IgD-negative memory B cell (primary cell): ENCODE measurements at regions not wholly inside any gene's neighbourhood (a gene's known extent, or its start where the extent isn't known, plus 50 kb on each side); places are given as distances from the start of the nearest gene placed in this dataset.

Source experiments
- H3K27ac Mint-ChIP-seq, 3 donors: one replicate each; pipeline ENCODE4 v1.8.0; 2020 to 2022; ENCODE audit warnings: mild to moderate bottlenecking in 3 of 3, mixed read lengths in 3 of 3, moderate library complexity in 1 of 3
- H3K27me3 Mint-ChIP-seq: one replicate; pipeline ENCODE4 v1.8.0; 2021; ENCODE audit warnings: mixed read lengths
- H3K36me3 Mint-ChIP-seq: one replicate; pipeline ENCODE4 v1.8.0; 2020; ENCODE audit warnings: mild to moderate bottlenecking, mixed read lengths
- H3K4me1 Mint-ChIP-seq, 3 donors: one replicate each; pipeline ENCODE4 v1.8.0; 2020 to 2022; ENCODE audit warnings: mixed read lengths in 3 of 3, mild to moderate bottlenecking in 1 of 3
- H3K4me3 Mint-ChIP-seq, 4 donors: one replicate each; pipeline ENCODE4 v1.8.0; 2020 to 2022; ENCODE audit warnings: mild to moderate bottlenecking in 4 of 4, mixed read lengths in 4 of 4, moderate library complexity in 3 of 4
- H3K9me3 Mint-ChIP-seq, 3 donors: one replicate each; pipeline ENCODE4 v1.8.0; 2020 to 2021; ENCODE audit warnings: mixed read lengths in 3 of 3, mild to moderate bottlenecking in 1 of 3

DNA sequence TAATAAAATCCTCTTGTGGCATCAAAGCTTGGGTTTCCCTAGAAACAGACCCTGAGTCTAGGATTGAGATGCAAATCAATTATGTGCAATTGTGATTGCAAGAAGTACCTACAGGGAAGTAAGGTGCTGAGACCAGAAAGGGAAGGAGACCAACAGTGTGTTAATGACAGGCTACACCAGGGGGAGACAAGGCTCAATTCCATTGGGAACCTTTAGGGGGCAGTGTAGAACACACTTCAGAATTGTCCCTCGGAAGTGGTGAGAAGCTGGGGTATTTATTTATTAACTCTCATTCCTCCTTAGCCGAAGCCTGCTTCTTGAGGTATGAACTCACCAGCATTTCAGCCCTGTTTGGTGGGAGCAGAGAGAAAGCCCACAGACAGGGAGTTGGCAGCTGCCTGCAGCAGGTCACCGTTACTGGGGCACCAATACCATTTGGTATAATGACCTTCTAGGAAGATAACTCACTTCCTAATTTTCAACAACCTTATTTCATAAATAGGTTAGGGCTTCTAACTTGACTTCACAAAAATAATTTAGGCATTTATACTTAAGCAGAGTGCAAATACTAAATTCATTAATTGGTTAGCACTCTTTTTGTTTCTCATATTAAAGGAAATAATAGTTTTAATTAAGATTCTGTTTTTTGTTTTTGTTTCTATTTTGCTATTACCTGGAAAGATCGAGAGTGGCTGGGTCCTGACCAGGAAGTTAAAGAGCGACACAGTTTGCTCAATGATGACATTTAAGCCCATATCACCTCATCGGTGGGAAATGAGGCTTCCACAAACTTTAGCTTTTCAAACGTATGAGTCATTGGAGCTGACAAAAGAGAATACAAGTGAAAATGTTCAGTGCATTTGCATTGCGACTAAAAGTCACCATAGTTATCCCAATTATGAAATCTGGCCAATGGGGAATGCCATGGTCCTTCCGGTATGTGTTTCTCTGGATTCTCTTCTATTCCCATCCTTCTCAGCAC is 94.8 kb downstream of the BTBD3 start:
- Mint-ChIP-seq H3K27ac (no peak overlapping the region), H3K4me1 (peaks cover 0 to 2% (median 0%) of the 10 kb centered on the region in 3 donors), H3K4me3 (no peak overlapping the region), H3K36me3 (no peaks in the 10 kb centered on the region), H3K9me3 (peaks cover 3 to 4% (median 3%) of the 10 kb centered on the region in 3 donors), H3K27me3 (no peaks in the 10 kb centered on the region)

DNA sequence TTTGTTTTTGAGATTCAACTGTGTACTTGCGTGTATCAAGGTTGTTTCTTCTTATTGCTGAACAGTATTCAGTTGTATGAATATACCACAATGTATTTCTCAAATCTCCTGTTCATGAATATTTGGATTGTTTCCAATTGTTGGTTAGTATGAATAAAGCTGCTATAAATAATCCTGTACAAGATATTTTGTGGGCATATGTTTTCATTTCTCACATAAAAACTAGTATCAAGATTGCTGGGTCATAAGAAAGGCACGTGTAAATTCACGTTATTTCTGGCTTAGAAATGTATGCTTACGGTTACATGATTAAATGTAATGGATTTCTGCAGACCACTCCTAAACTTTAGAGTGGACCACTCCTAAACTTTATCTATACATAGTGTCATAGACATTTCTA is 96.6 kb downstream of the BTBD3 start:
- Mint-ChIP-seq H3K4me3 (no peak overlapping the region), H3K36me3 (no peaks in the 10 kb centered on the region), H3K4me1 (peaks cover 0 to 2% (median 0%) of the 10 kb centered on the region in 3 donors), H3K27ac (no peak overlapping the region), H3K27me3 (no peaks in the 10 kb centered on the region), H3K9me3 (peaks cover 3 to 5% (median 4%) of the 10 kb centered on the region in 3 donors)

DNA sequence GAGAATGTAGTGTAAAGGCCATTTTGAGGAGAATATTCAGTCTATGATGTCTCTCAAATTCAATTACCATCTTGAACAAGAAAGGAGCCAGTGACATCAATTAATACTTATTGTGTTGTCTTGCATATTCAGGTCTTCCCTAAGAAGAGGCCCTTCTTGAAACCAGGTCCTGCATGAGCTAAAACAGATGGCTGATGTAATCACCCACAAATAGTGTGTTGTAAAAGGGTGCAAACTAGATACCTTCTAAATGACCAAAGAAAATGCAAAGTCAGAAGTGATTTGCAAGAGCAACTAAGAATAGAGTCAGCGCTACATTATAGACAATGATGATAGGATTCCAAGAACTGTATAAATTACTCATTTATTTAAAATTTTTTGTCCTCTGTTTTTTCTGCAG is 97.0 kb downstream of the BTBD3 start:
- peaks cover 3 to 5% (median 4%) of the 10 kb centered on the region in 3 donors for H3K9me3 Mint-ChIP-seq
- H3K4me3 Mint-ChIP-seq: no peak overlapping the region
- peaks cover 0 to 2% (median 0%) of the 10 kb centered on the region in 3 donors for H3K4me1 Mint-ChIP-seq

DNA sequence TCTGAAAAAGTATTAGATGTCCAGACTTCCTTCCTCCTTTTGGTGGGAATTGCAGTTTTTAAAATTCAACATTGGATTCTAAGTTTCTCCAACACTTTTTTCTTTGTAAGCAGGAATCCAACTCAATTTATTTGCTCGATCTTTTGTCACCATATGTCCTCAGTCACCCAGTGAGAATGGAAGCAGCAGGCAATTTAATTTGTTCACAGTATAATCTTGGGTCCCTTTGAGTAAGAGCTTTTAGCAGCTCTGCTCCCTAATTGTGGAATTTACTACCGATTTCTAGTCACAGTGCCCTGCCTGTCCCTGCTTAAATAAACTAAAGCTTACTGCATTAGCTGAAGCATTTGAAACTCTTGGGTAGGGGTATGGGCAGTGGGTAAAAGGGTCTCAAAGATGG is 98.6 kb downstream of the BTBD3 start:
- H3K4me3 Mint-ChIP-seq: no peak overlapping the region
- peaks cover 3 to 5% (median 4%) of the 10 kb centered on the region in 3 donors for H3K9me3 Mint-ChIP-seq
- no peaks in the 10 kb centered on the region for H3K36me3 Mint-ChIP-seq
- peaks cover 0 to 2% (median 0%) of the 10 kb centered on the region in 3 donors for H3K4me1 Mint-ChIP-seq
- no peak overlapping the region for H3K27ac Mint-ChIP-seq
- H3K27me3 Mint-ChIP-seq: no peaks in the 10 kb centered on the region

More for the DNA sequence above, 97.0 kb downstream of the BTBD3 start:
- no peaks in the 10 kb centered on the region for H3K27me3 Mint-ChIP-seq
- H3K36me3 Mint-ChIP-seq: no peaks in the 10 kb centered on the region
- no peak overlapping the region for H3K27ac Mint-ChIP-seq

DNA sequence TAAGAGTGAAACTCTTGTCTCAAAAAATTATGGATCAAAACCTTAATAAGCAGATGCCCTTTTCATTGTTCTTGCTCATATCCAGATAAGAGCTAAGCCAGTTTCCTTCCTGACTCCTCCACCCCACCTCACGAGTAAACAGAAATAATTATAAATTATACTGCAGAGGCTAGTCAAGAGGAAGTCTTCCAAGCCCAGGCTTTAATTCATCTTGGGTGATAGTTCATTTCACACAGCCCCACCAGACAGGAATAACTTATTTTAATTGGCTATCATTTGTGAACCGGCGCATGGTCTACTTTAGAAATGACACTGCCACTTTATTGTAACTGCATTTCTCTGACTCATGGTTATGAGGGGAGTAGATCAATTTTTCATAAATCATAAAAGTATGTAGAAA is 102.0 kb downstream of the BTBD3 start:
- peaks cover 3 to 6% (median 5%) of the 10 kb centered on the region in 3 donors for H3K4me1 Mint-ChIP-seq
- peaks cover 3 to 8% (median 4%) of the 10 kb centered on the region in 3 donors for H3K9me3 Mint-ChIP-seq
- H3K27ac Mint-ChIP-seq: no peak overlapping the region
- H3K27me3 Mint-ChIP-seq: no peaks in the 10 kb centered on the region
- no peak overlapping the region for H3K4me3 Mint-ChIP-seq
- H3K36me3 Mint-ChIP-seq: no peaks in the 10 kb centered on the region

DNA sequence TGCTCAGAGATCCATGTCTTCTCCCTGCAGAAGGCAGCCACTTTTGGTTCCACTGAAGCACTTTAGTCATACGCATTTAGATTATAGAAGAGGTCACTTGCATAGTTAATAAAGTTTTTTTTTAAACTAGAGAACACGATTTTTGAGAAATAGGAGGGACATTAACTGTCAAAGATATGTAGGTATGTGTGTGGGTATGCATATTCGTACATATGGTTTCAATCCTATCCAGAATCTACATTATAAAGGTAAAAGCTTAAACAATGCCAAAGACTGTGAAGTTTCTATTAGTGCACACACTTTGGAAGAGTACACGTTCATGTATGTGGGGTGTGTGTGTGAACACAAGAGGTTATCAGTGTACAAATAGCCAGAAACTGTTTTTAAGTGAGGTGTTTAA is 103.2 kb downstream of the BTBD3 start:
- Mint-ChIP-seq H3K36me3 (no peaks in the 10 kb centered on the region), H3K27me3 (no peaks in the 10 kb centered on the region), H3K27ac (no peak overlapping the region), H3K9me3 (peaks cover 3 to 9% (median 5%) of the 10 kb centered on the region in 3 donors), H3K4me1 (peaks cover 3 to 6% (median 5%) of the 10 kb centered on the region in 3 donors), H3K4me3 (no peak overlapping the region)

DNA sequence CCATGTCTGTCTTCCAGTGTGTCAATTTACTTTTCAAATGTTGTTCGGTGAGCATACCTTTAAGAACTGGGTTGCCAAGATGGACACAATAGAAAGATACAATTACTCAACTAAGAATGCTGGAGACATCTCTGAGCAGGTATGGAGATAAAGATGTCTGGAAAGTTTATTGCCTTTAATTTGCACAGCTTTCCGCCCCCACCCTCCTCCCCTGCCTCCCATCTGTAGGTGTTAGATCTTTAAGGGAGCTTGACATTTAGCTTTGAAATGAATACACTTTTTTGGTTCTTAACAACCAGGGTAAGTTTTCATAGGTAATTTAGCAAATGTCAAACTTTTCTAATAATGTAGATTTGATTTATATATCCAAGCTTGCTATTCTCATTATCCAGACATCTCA is 104.4 kb downstream of the BTBD3 start:
- Mint-ChIP-seq H3K27ac (no peak overlapping the region), H3K9me3 (peaks cover 3 to 9% (median 7%) of the 10 kb centered on the region in 3 donors), H3K27me3 (no peaks in the 10 kb centered on the region), H3K4me3 (no peak overlapping the region), H3K36me3 (no peaks in the 10 kb centered on the region), H3K4me1 (peaks cover 3 to 6% (median 4%) of the 10 kb centered on the region in 3 donors)

DNA sequence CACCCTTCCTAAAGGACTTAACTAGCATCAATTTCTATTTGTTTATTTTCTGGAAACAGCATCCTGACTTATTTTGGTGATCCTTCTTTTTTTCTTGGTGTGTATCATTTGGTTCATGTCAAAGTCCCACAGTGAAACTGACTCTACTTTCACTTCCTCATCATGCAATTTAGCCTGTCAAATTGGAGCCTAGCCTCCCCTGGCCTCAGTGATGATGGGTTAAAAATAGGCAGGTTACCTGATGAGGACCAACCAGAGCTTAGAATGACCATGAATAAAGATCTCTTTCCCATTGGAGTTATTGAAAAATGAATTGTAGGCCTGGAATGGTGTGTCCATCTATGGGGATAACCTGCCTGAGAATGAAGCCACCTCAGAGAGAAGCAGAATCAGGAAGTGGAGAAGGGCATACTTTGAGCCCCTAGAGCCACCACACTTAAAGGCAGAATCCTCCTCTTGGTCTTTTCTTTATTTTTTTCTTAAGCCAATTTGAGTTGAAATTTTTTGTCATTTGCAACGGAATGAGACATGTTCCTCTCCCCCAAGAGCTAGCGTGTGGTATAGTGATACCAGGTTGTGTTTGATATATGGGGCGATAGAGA is 105.6 kb downstream of the BTBD3 start:
- Mint-ChIP-seq H3K9me3 (peaks cover 3 to 6% (median 4%) of the 10 kb centered on the region in 3 donors), H3K4me1 (peaks cover 3 to 6% (median 3%) of the 10 kb centered on the region in 3 donors), H3K4me3 (peak overlapping the region in 1 of 4 donors; percentile 1), H3K27me3 (no peaks in the 10 kb centered on the region), H3K36me3 (no peaks in the 10 kb centered on the region), H3K27ac (no peak overlapping the region)

DNA sequence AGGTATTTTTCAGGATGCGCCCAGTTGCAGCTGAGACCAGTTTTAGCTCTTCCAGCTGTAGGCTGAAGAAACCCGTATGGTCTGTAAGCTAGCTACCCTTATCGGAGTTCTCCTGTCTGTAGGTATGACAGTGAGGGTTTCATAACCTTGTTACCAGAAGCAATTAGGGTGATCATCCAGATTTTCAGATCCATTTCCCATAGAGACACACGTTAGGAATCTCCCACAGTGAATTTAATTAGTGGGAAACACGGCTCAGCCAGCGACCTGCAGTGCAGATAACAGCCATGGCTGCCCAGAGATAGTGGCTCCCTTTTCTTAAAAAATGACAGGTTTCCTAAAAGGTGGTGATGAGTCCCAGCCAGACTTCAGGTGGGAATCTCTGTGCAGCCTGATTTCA is 111.1 kb downstream of the BTBD3 start:
- no peak overlapping the region for H3K4me3 Mint-ChIP-seq
- peaks cover 0 to 7% (median 7%) of the 10 kb centered on the region in 3 donors for H3K9me3 Mint-ChIP-seq
- H3K36me3 Mint-ChIP-seq: no peaks in the 10 kb centered on the region
- H3K4me1 Mint-ChIP-seq: no peaks in the 10 kb centered on the region
- no peaks in the 10 kb centered on the region for H3K27me3 Mint-ChIP-seq
- H3K27ac Mint-ChIP-seq: no peak overlapping the region

DNA sequence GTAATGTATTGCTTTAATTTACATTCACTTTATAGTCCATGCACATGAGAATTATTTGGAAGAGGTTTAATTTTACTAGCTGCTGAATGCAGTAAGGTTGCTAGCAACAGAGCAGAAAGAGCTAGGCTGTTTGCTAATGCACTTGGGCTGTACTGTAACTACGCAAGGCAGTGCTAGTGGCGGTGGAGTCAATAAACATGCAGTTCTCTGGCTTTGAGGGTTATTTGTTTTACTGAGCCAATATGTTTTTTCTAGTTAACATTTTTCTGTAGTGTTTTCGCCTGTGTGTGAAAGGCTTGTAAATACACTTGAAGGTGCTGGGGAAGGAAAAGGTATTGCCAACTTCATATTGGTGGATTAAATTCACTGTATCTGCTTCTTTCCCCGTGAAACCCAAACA is 112.8 kb downstream of the BTBD3 start:
- no peaks in the 10 kb centered on the region for H3K27me3 Mint-ChIP-seq
- H3K4me3 Mint-ChIP-seq: no peak overlapping the region

DNA sequence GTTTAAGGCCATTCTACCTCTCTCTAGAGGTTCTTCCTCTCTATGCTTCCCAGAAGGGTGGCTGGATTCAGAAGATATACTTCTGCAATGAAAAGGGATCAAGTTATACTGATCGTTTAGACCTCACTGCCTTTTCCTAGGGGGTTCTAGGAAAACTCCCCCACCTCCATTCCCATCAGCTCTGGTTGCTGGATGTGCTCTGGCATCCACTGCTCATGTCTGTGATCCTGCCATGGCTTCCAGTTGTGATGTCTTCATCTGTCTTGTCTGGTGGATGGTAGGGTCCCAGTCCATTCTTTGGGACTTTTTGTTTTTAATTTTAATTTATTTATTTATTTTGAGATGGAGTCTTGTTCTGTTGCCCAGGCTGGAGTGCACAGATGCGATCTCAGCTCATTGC is 118.4 kb downstream of the BTBD3 start:
- Mint-ChIP-seq H3K9me3 (peaks cover 2 to 5% (median 3%) of the 10 kb centered on the region in 3 donors), H3K27me3 (no peaks in the 10 kb centered on the region), H3K4me1 (peaks cover 0 to 3% (median 0%) of the 10 kb centered on the region in 3 donors), H3K27ac (no peak overlapping the region), H3K4me3 (no peak overlapping the region), H3K36me3 (no peaks in the 10 kb centered on the region)

More for the DNA sequence above, 112.8 kb downstream of the BTBD3 start:
- Mint-ChIP-seq H3K36me3 (no peaks in the 10 kb centered on the region), H3K27ac (no peak overlapping the region), H3K4me1 (peaks cover 0 to 3% (median 0%) of the 10 kb centered on the region in 3 donors), H3K9me3 (peaks cover 0 to 6% (median 5%) of the 10 kb centered on the region in 3 donors)

DNA sequence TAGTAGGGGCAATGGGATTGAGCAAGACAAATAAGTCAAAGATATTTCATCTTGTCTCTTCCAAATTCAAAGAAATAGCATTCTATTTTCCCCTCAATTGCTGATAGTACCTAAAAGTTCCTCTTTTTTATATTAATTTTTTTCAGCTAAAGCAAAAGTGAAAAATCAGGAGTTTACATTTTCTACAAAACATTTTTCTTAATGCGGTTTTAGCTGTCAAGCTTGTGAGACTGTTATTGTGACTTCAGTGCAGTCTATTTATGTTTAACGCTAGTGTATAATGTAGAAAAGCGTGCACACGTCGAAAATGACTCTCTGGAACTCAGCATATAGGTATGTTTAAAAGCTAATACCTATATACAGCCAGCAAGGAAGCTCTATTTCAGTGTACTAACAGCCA is 119.8 kb downstream of the BTBD3 start:
- H3K4me3 Mint-ChIP-seq: no peak overlapping the region
- no peaks in the 10 kb centered on the region for H3K36me3 Mint-ChIP-seq
- H3K27me3 Mint-ChIP-seq: no peaks in the 10 kb centered on the region
- no peak overlapping the region for H3K27ac Mint-ChIP-seq
- peaks cover 2 to 4% (median 3%) of the 10 kb centered on the region in 3 donors for H3K9me3 Mint-ChIP-seq
- H3K4me1 Mint-ChIP-seq: peaks cover 0 to 3% (median 0%) of the 10 kb centered on the region in 3 donors

DNA sequence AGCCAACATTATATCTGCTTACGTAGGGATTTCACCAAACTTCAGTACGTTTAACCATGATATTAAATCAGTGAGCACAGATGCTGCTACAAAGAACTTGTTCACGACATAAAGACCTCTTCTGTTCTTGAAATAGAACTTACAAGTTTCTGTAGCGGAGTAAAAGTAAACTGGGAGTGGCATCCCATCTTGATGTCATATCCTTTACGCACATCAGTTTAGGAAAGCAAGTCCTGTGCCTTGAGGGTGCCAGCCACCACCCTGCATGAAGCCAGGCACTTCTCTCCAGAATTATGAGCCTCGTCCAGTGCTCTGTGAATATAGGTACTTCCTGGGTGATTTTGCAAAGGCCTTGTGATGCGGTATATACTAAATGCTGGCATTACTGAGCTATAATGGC is 122.6 kb downstream of the BTBD3 start:
- H3K4me3 Mint-ChIP-seq: no peak overlapping the region
- peaks cover 2 to 6% (median 3%) of the 10 kb centered on the region in 3 donors for H3K9me3 Mint-ChIP-seq
- H3K27ac Mint-ChIP-seq: no peak overlapping the region
- no peaks in the 10 kb centered on the region for H3K36me3 Mint-ChIP-seq
- H3K27me3 Mint-ChIP-seq: no peaks in the 10 kb centered on the region
- H3K4me1 Mint-ChIP-seq: no peaks in the 10 kb centered on the region

DNA sequence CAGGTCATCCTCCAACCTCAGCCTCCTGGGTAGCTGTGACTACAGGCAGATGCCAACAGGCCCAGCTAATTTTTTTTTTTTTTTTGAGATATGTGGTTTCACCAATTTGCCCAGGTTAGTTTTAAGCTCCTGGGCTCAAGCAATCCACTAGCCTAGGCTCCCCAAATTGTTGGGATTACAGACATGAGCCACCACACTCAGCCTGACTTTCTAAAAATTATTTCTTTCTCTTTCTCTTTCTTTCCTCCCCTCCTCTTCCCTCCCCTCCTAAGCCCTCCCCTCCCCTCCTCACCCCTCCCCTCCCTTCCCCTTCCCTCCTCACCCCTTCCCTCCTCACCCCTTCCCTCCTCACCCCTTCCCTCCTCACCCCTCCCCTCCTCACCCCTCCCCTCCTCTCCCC is 127.3 kb downstream of the BTBD3 start:
- no peaks in the 10 kb centered on the region for H3K4me1 Mint-ChIP-seq
- H3K36me3 Mint-ChIP-seq: peaks cover 3% of the 10 kb centered on the region
- H3K4me3 Mint-ChIP-seq: no peak overlapping the region
- peaks cover 3 to 4% (median 3%) of the 10 kb centered on the region in 3 donors for H3K9me3 Mint-ChIP-seq
- H3K27ac Mint-ChIP-seq: no peak overlapping the region
- no peaks in the 10 kb centered on the region for H3K27me3 Mint-ChIP-seq

DNA sequence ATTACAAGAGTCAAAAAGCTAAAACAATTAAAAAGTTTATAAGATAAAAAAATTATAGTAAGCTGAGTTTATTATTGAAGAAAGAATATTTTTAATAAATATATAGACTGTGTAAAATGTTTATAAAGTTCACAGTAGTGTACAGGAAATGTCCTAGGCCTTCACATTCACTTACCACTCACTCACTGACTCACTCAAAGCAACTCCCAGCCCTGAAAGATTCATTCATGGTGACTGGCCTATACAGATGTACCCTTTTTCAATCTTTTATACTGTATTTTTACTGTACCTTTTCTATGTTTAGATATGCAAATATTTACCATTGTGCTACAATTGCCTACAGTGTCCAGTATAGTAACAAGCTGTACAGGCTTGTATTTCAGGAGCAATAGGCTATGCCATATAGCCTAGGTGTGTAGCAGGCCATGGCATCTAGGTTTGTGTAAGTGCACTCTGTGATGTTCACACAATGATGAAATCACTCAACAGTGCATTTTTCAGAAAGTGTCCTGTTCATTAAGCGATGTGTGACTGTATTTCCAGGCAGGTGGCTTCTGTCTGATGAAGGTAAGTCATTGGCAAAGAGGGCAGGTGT is 130.2 kb downstream of the BTBD3 start:
- no peak overlapping the region for H3K4me3 Mint-ChIP-seq
- peaks cover 0 to 4% (median 4%) of the 10 kb centered on the region in 3 donors for H3K9me3 Mint-ChIP-seq
- no peaks in the 10 kb centered on the region for H3K4me1 Mint-ChIP-seq
- H3K27me3 Mint-ChIP-seq: no peaks in the 10 kb centered on the region
- peaks cover 3% of the 10 kb centered on the region for H3K36me3 Mint-ChIP-seq
- H3K27ac Mint-ChIP-seq: no peak overlapping the region
